MG63 (cell line): ENCODE measurements at regions not wholly inside any gene's neighbourhood (a gene's known extent, or its start where the extent isn't known, plus 50 kb on each side); places are given as distances from the start of the nearest gene placed in this dataset.

Experiments
- DNase-seq: peaks from one replicate; pipeline ENCODE4 v3.0.0-alpha.2; 2020
- H3K27me3 ChIP-seq: fragments of 250-450 bp; sonication (Bioruptor Pico); 2 replicates; pipeline ENCODE4 v1.5.1; 2020; ENCODE audit warnings: mild to moderate bottlenecking, moderate library complexity
- H3K36me3 ChIP-seq: fragments of 250-450 bp; sonication (Bioruptor Pico); 2 replicates; pipeline ENCODE4 v1.5.1; 2020; ENCODE audit warnings: mild to moderate bottlenecking, moderate library complexity
- H3K4me3 ChIP-seq: fragments of 250-450 bp; sonication (Bioruptor Pico); 2 replicates; pipeline ENCODE4 v1.5.1; 2020; ENCODE audit warnings: mild to moderate bottlenecking, moderate library complexity
- H3K9me3 ChIP-seq: fragments of 250-450 bp; sonication (Bioruptor Pico); 2 replicates; pipeline ENCODE4 v1.5.1; 2020; ENCODE audit warnings: mild to moderate bottlenecking, moderate library complexity

GRCh38 chr21:26784974-26785373 is 60.2 kb downstream of the ADAMTS1 start:
- Histone ChIP-seq H3K36me3 (no peaks in the 10 kb centered on the region), H3K9me3 (no peaks in the 10 kb centered on the region), H3K27me3 (no peaks in the 10 kb centered on the region), H3K4me3 (no peak overlapping the region)
- no peak for DNase-seq

GRCh38 chr21:26783466-26784195 is 61.6 kb downstream of the ADAMTS1 start:
- H3K27me3 ChIP-seq = no peaks in the 10 kb centered on the region
- H3K9me3 ChIP-seq = no peaks in the 10 kb centered on the region
- DNase-seq = no peak
- H3K36me3 ChIP-seq = no peaks in the 10 kb centered on the region
- H3K4me3 ChIP-seq = no peak overlapping the region

GRCh38 chr21:26782747-26783146 is 62.5 kb downstream of the ADAMTS1 start:
- H3K9me3 ChIP-seq = no peaks in the 10 kb centered on the region
- no peaks in the 10 kb centered on the region for H3K36me3 ChIP-seq
- H3K27me3 ChIP-seq = no peaks in the 10 kb centered on the region
- DNase-seq = no peak
- no peak overlapping the region for H3K4me3 ChIP-seq

- no peak for DNase-seq
- H3K9me3 ChIP-seq = no peaks in the 10 kb centered on the region
- no peaks in the 10 kb centered on the region for H3K36me3 ChIP-seq
- H3K27me3 ChIP-seq = no peaks in the 10 kb centered on the region
- no peak overlapping the region for H3K4me3 ChIP-seq
These were observed 62.9 kb downstream of the ADAMTS1 start for GRCh38 chr21:26782331-26782730.

- no peaks in the 10 kb centered on the region for H3K27me3 ChIP-seq
- DNase-seq = no peak
- no peaks in the 10 kb centered on the region for H3K9me3 ChIP-seq
- no peak overlapping the region for H3K4me3 ChIP-seq
- no peaks in the 10 kb centered on the region for H3K36me3 ChIP-seq
These were observed 63.9 kb downstream of the ADAMTS1 start for GRCh38 chr21:26781331-26781730.

GRCh38 chr21:26777166-26777565 is 68.0 kb downstream of the ADAMTS1 start:
- Histone ChIP-seq H3K27me3 (no peaks in the 10 kb centered on the region), H3K4me3 (no peak overlapping the region), H3K9me3 (no peaks in the 10 kb centered on the region), H3K36me3 (no peaks in the 10 kb centered on the region)
- no peak for DNase-seq

- H3K4me3 ChIP-seq = no peak overlapping the region
- H3K27me3 ChIP-seq = no peaks in the 10 kb centered on the region
- DNase-seq = no peak
- H3K9me3 ChIP-seq = no peaks in the 10 kb centered on the region
- no peaks in the 10 kb centered on the region for H3K36me3 ChIP-seq
These were observed 68.7 kb downstream of the ADAMTS1 start for GRCh38 chr21:26776310-26777021.

GRCh38 chr21:26773058-26773457 is 72.2 kb downstream of the ADAMTS1 start:
- Histone ChIP-seq H3K4me3 (no peak overlapping the region), H3K27me3 (no peaks in the 10 kb centered on the region), H3K36me3 (no peaks in the 10 kb centered on the region), H3K9me3 (no peaks in the 10 kb centered on the region)
- no peak for DNase-seq

- DNase-seq = no peak
- no peaks in the 10 kb centered on the region for H3K9me3 ChIP-seq
- H3K27me3 ChIP-seq = no peaks in the 10 kb centered on the region
- H3K36me3 ChIP-seq = no peaks in the 10 kb centered on the region
- no peak overlapping the region for H3K4me3 ChIP-seq
These were observed 75.5 kb downstream of the ADAMTS1 start for GRCh38 chr21:26769613-26770188.

- no peak for DNase-seq
- H3K4me3 ChIP-seq = no peak overlapping the region
- no peaks in the 10 kb centered on the region for H3K36me3 ChIP-seq
- no peaks in the 10 kb centered on the region for H3K27me3 ChIP-seq
- no peaks in the 10 kb centered on the region for H3K9me3 ChIP-seq
These were observed 78.3 kb downstream of the ADAMTS1 start for GRCh38 chr21:26766826-26767325.

- Histone ChIP-seq H3K27me3 (no peaks in the 10 kb centered on the region), H3K4me3 (no peak overlapping the region), H3K36me3 (no peaks in the 10 kb centered on the region), H3K9me3 (peaks cover 3% of the 10 kb centered on the region; the same call in 1 of the 2 replicates)
- no peak for DNase-seq
These were observed 83.9 kb downstream of the ADAMTS1 start for GRCh38 chr21:26761174-26761915.

GRCh38 chr21:26759731-26760130 is 85.5 kb downstream of the ADAMTS1 start:
- no peaks in the 10 kb centered on the region for H3K27me3 ChIP-seq
- DNase-seq = no peak
- no peaks in the 10 kb centered on the region for H3K36me3 ChIP-seq
- peaks cover 3% of the 10 kb centered on the region; the same call in 1 of the 2 replicates for H3K9me3 ChIP-seq
- no peak overlapping the region for H3K4me3 ChIP-seq

GRCh38 chr21:26758083-26758880 is 86.9 kb downstream of the ADAMTS1 start:
- DNase-seq = no peak

GRCh38 chr21:26756491-26757159 is 88.6 kb downstream of the ADAMTS1 start:
- Histone ChIP-seq H3K36me3 (no peaks in the 10 kb centered on the region), H3K27me3 (peaks cover 3% of the 10 kb centered on the region), H3K9me3 (peaks cover 3% of the 10 kb centered on the region; the same call in 1 of the 2 replicates), H3K4me3 (no peak overlapping the region)
- no peak for DNase-seq

More at GRCh38 chr21:26758083-26758880, 86.9 kb downstream of the ADAMTS1 start:
- peaks cover 3% of the 10 kb centered on the region; the same call in 1 of the 2 replicates for H3K9me3 ChIP-seq
- H3K4me3 ChIP-seq = no peak overlapping the region
- no peaks in the 10 kb centered on the region for H3K36me3 ChIP-seq
- no peaks in the 10 kb centered on the region; the same call in 1 of the 2 replicates for H3K27me3 ChIP-seq

- DNase-seq = no peak
- peaks cover 5% of the 10 kb centered on the region for H3K27me3 ChIP-seq
These were observed 90.4 kb downstream of the ADAMTS1 start for GRCh38 chr21:26754853-26755252.

More at GRCh38 chr21:26754853-26755252, 90.4 kb downstream of the ADAMTS1 start:
- Histone ChIP-seq H3K4me3 (no peak overlapping the region), H3K36me3 (no peaks in the 10 kb centered on the region), H3K9me3 (peaks cover 3% of the 10 kb centered on the region; the same call in 1 of the 2 replicates)
